WTC11 (cell line): ENCODE measurements at regions not wholly inside any gene's neighbourhood (a gene's known extent, or its start where the extent isn't known, plus 50 kb on each side); places are given as distances from the start of the nearest gene placed in this dataset.

ENCODE experiments used
- ATAC-seq: fragments of 200-7000 bp; cut with Tn5 transposase; 2 replicates; pipeline ENCODE4 v1.10.0; 2021; ENCODE audit warnings: mild to moderate bottlenecking, moderate library complexity
- CTCF ChIA-PET: fragments of 300-600 bp; sonication (Branson Sonifier 250); formaldehyde crosslinking; loops from one replicate; lab custom pipeline; 2021; ENCODE audit warnings: antibody characterized with exemption; lab: Charles Lee
- POLR2A ChIA-PET: fragments of 350-600 bp; sonication (Branson Sonifier 250); formaldehyde crosslinking; loops from one replicate; lab custom pipeline; 2021; ENCODE audit warnings: antibody characterized with exemption; lab: Charles Lee
- DNase-seq: peaks from one replicate; pipeline ENCODE4 v3.0.0; 2021; ENCODE audit warnings: low spot score
- H3K27ac Mint-ChIP-seq: 2 replicates; pipeline ENCODE4 v1.8.0; 2021; ENCODE audit warnings: mixed read lengths
- H3K27me3 Mint-ChIP-seq: 2 replicates; pipeline ENCODE4 v1.8.0; 2021; ENCODE audit warnings: low read depth, mild to moderate bottlenecking, moderate library complexity, mixed read lengths
- H3K36me3 Mint-ChIP-seq: 2 replicates; pipeline ENCODE4 v1.8.0; 2021; ENCODE audit warnings: mixed read lengths
- H3K4me1 Mint-ChIP-seq: 2 replicates; pipeline ENCODE4 v1.8.0; 2022; ENCODE audit warnings: mixed read lengths
- H3K4me3 Mint-ChIP-seq: 2 replicates; pipeline ENCODE4 v1.8.0; 2021; ENCODE audit warnings: mild to moderate bottlenecking, moderate library complexity, mixed read lengths
- H3K9me3 Mint-ChIP-seq: 2 replicates; pipeline ENCODE4 v1.8.0; 2021; ENCODE audit warnings: mixed read lengths
- CTCF ChIP-seq: fragments of 200-600 bp; IDR thresholded peaks from 2 replicates; pipeline ENCODE4 v1.8.0; 2022; ENCODE audit warnings: antibody characterized with exemption
- ETV6 ChIP-seq: sonication (generic); formaldehyde crosslinking; IDR thresholded peaks from 2 replicates; pipeline ENCODE4 v1.8.1; 2022; ENCODE audit warnings: mild to moderate bottlenecking, missing genetic modification reagents
- GABPB1 ChIP-seq: sonication (generic); formaldehyde crosslinking; IDR thresholded peaks from 2 replicates; pipeline ENCODE4 v1.8.1; 2023; ENCODE audit warnings: mild to moderate bottlenecking, missing genetic modification reagents
- GTF2I ChIP-seq: fragments of 250-450 bp; sonication (Bioruptor Pico); conservative IDR thresholded peaks from 2 replicates; pipeline ENCODE4 v1.4.0; 2021; ENCODE audit warnings: mild to moderate bottlenecking
- IRF1 ChIP-seq: sonication (generic); formaldehyde crosslinking; IDR thresholded peaks from 2 replicates; pipeline ENCODE4 v1.8.0; 2023; ENCODE audit warnings: missing genetic modification reagents
- IRF2 ChIP-seq: sonication (generic); formaldehyde crosslinking; IDR thresholded peaks from 2 replicates; pipeline ENCODE4 v1.8.0; 2022; ENCODE audit warnings: low read depth, missing genetic modification reagents, borderline replicate concordance
- KAT7 ChIP-seq: sonication (generic); formaldehyde crosslinking; IDR thresholded peaks from 2 replicates; pipeline ENCODE4 v1.8.1; 2023; ENCODE audit warnings: missing genetic modification reagents, mild to moderate bottlenecking, borderline replicate concordance
- TEAD4 ChIP-seq: sonication (generic); formaldehyde crosslinking; IDR thresholded peaks from 2 replicates; pipeline ENCODE4 v1.8.0; 2022; ENCODE audit warnings: mild to moderate bottlenecking, missing genetic modification reagents
- TP53 ChIP-seq: sonication (generic); formaldehyde crosslinking; IDR thresholded peaks from 2 replicates; pipeline ENCODE4 v1.8.1; 2023; ENCODE audit warnings: mild to moderate bottlenecking, missing genetic modification reagents
- TF ChIP-seq, protein P1 (sequence below): fragments of 250-450 bp; sonication (Bioruptor Pico); IDR thresholded peaks from 2 replicates; pipeline ENCODE4 v1.9.0; 2021; ENCODE audit warnings: mild to moderate bottlenecking, borderline replicate concordance
- TF ChIP-seq, protein P2 (sequence below): sonication (generic); formaldehyde crosslinking; IDR thresholded peaks from 2 replicates; pipeline ENCODE4 v1.8.1; 2022; ENCODE audit warnings: mild to moderate bottlenecking, moderate library complexity, missing genetic modification reagents
- TF ChIP-seq, protein P3 (sequence below): sonication (generic); formaldehyde crosslinking; conservative IDR thresholded peaks from 2 replicates; pipeline ENCODE4 v1.8.1; 2022; ENCODE audit warnings: mild to moderate bottlenecking, missing genetic modification reagents
- TF ChIP-seq, protein P4 (sequence below): sonication (generic); formaldehyde crosslinking; IDR thresholded peaks from 2 replicates; pipeline ENCODE4 v1.8.0; 2023; ENCODE audit warnings: missing genetic modification reagents, mild to moderate bottlenecking, borderline replicate concordance
- TF ChIP-seq, protein P5 (sequence below): fragments of 250-450 bp; sonication (Bioruptor Pico); IDR thresholded peaks from 2 replicates; pipeline ENCODE4 v1.9.0; 2021; ENCODE audit warnings: moderate library complexity, mild to moderate bottlenecking, inconsistent platforms, borderline replicate concordance
- TF ChIP-seq, protein P6 (sequence below): sonication (generic); formaldehyde crosslinking; IDR thresholded peaks from 2 replicates; pipeline ENCODE4 v1.8.0; 2022; ENCODE audit warnings: missing genetic modification reagents

DNA sequence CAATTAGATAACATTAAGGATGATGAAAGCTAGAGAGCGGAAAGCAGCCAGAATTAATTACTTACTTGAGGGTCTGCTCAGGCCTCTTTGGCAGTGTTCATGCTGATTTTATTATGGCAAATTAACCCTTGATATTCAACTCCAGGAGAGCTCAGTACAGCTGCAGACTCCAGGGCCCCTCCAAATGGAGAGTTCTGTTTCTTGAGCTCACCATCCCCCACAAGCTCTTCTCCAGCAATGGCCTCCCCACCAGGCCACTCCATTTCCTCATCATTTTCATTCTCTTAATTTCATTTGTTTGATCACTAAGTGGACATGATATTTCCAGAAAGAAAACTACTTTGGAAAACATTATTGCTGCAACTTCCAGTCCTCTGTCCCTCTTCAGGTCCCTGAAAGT lies 513.3 kb upstream of the NOX3 start (continued):
- TF ChIP-seq, protein P1, sequence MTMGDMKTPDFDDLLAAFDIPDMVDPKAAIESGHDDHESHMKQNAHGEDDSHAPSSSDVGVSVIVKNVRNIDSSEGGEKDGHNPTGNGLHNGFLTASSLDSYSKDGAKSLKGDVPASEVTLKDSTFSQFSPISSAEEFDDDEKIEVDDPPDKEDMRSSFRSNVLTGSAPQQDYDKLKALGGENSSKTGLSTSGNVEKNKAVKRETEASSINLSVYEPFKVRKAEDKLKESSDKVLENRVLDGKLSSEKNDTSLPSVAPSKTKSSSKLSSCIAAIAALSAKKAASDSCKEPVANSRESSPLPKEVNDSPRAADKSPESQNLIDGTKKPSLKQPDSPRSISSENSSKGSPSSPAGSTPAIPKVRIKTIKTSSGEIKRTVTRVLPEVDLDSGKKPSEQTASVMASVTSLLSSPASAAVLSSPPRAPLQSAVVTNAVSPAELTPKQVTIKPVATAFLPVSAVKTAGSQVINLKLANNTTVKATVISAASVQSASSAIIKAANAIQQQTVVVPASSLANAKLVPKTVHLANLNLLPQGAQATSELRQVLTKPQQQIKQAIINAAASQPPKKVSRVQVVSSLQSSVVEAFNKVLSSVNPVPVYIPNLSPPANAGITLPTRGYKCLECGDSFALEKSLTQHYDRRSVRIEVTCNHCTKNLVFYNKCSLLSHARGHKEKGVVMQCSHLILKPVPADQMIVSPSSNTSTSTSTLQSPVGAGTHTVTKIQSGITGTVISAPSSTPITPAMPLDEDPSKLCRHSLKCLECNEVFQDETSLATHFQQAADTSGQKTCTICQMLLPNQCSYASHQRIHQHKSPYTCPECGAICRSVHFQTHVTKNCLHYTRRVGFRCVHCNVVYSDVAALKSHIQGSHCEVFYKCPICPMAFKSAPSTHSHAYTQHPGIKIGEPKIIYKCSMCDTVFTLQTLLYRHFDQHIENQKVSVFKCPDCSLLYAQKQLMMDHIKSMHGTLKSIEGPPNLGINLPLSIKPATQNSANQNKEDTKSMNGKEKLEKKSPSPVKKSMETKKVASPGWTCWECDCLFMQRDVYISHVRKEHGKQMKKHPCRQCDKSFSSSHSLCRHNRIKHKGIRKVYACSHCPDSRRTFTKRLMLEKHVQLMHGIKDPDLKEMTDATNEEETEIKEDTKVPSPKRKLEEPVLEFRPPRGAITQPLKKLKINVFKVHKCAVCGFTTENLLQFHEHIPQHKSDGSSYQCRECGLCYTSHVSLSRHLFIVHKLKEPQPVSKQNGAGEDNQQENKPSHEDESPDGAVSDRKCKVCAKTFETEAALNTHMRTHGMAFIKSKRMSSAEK, result no peak
- TF ChIP-seq, protein P2, sequence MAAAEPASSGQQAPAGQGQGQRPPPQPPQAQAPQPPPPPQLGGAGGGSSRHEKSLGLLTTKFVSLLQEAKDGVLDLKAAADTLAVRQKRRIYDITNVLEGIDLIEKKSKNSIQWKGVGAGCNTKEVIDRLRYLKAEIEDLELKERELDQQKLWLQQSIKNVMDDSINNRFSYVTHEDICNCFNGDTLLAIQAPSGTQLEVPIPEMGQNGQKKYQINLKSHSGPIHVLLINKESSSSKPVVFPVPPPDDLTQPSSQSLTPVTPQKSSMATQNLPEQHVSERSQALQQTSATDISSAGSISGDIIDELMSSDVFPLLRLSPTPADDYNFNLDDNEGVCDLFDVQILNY, result no peak
- TF ChIP-seq, protein P3, sequence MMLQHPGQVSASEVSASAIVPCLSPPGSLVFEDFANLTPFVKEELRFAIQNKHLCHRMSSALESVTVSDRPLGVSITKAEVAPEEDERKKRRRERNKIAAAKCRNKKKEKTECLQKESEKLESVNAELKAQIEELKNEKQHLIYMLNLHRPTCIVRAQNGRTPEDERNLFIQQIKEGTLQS (CRISPR knock-in tag), result no peak

- CTCF ChIA-PET, result no interaction called here
- Mint-ChIP-seq H3K9me3 (peaks cover 24% of the 10 kb centered on the region), H3K36me3 (no peaks in the 10 kb centered on the region; the same call in 1 of the 2 replicates), H3K27me3 (no peaks in the 10 kb centered on the region), H3K4me3 (no peak overlapping the region), H3K27ac (no peak overlapping the region), H3K4me1 (peaks cover 8% of the 10 kb centered on the region; the same call in 1 of the 2 replicates)
- no peak for ATAC-seq
- DNase-seq, result no peak
- POLR2A ChIA-PET, result no interaction called here
- TF ChIP-seq, protein P4, sequence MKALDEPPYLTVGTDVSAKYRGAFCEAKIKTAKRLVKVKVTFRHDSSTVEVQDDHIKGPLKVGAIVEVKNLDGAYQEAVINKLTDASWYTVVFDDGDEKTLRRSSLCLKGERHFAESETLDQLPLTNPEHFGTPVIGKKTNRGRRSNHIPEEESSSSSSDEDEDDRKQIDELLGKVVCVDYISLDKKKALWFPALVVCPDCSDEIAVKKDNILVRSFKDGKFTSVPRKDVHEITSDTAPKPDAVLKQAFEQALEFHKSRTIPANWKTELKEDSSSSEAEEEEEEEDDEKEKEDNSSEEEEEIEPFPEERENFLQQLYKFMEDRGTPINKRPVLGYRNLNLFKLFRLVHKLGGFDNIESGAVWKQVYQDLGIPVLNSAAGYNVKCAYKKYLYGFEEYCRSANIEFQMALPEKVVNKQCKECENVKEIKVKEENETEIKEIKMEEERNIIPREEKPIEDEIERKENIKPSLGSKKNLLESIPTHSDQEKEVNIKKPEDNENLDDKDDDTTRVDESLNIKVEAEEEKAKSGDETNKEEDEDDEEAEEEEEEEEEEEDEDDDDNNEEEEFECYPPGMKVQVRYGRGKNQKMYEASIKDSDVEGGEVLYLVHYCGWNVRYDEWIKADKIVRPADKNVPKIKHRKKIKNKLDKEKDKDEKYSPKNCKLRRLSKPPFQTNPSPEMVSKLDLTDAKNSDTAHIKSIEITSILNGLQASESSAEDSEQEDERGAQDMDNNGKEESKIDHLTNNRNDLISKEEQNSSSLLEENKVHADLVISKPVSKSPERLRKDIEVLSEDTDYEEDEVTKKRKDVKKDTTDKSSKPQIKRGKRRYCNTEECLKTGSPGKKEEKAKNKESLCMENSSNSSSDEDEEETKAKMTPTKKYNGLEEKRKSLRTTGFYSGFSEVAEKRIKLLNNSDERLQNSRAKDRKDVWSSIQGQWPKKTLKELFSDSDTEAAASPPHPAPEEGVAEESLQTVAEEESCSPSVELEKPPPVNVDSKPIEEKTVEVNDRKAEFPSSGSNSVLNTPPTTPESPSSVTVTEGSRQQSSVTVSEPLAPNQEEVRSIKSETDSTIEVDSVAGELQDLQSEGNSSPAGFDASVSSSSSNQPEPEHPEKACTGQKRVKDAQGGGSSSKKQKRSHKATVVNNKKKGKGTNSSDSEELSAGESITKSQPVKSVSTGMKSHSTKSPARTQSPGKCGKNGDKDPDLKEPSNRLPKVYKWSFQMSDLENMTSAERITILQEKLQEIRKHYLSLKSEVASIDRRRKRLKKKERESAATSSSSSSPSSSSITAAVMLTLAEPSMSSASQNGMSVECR (CRISPR knock-in tag), result no peak
- TF ChIP-seq TEAD4 (CRISPR knock-in tag) (no peak), GTF2I (CRISPR knock-in tag) (no peak), IRF2 (CRISPR knock-in tag) (no peak), ETV6 (CRISPR knock-in tag) (no peak), TP53 (CRISPR knock-in tag) (no peak), CTCF (no peak), IRF1 (CRISPR knock-in tag) (no peak), KAT7 (no peak), GABPB1 (CRISPR knock-in tag) (no peak)
- TF ChIP-seq, protein P5, sequence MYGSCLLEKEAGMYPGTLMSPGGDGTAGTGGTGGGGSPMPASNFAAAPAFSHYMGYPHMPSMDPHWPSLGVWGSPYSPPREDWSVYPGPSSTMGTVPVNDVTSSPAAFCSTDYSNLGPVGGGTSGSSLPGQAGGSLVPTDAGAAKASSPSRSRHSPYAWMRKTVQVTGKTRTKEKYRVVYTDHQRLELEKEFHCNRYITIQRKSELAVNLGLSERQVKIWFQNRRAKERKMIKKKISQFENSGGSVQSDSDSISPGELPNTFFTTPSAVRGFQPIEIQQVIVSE (CRISPR knock-in tag), result no peak
- TF ChIP-seq, protein P6, sequence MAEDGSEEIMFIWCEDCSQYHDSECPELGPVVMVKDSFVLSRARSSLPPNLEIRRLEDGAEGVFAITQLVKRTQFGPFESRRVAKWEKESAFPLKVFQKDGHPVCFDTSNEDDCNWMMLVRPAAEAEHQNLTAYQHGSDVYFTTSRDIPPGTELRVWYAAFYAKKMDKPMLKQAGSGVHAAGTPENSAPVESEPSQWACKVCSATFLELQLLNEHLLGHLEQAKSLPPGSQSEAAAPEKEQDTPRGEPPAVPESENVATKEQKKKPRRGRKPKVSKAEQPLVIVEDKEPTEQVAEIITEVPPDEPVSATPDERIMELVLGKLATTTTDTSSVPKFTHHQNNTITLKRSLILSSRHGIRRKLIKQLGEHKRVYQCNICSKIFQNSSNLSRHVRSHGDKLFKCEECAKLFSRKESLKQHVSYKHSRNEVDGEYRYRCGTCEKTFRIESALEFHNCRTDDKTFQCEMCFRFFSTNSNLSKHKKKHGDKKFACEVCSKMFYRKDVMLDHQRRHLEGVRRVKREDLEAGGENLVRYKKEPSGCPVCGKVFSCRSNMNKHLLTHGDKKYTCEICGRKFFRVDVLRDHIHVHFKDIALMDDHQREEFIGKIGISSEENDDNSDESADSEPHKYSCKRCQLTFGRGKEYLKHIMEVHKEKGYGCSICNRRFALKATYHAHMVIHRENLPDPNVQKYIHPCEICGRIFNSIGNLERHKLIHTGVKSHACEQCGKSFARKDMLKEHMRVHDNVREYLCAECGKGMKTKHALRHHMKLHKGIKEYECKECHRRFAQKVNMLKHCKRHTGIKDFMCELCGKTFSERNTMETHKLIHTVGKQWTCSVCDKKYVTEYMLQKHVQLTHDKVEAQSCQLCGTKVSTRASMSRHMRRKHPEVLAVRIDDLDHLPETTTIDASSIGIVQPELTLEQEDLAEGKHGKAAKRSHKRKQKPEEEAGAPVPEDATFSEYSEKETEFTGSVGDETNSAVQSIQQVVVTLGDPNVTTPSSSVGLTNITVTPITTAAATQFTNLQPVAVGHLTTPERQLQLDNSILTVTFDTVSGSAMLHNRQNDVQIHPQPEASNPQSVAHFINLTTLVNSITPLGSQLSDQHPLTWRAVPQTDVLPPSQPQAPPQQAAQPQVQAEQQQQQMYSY (CRISPR knock-in tag), result no peak
- TF ChIP-seq, protein P2, result no peak
Measured at GRCh38 chr6:155967322-155967721, 511.7 kb upstream of the NOX3 start.
